HG03280 (cell line): ENCODE measurements at regions not wholly inside any gene's neighbourhood (a gene's known extent, or its start where the extent isn't known, plus 50 kb on each side); places are given as distances from the start of the nearest gene placed in this dataset.
"Not testable (repeated sequence)": the region's sequence is repeated elsewhere in the genome, so short reads cannot be mapped to it uniquely, and the experiment has no call there.

Experiments
- ATAC-seq: cut with Tn5 transposase; IDR thresholded peaks from one replicate; pipeline ENCODE4 v1.9.1; 2021; ENCODE audit warnings: mild to moderate bottlenecking, moderate library complexity; ENCODE audit not compliant: unreplicated experiment

DNA sequence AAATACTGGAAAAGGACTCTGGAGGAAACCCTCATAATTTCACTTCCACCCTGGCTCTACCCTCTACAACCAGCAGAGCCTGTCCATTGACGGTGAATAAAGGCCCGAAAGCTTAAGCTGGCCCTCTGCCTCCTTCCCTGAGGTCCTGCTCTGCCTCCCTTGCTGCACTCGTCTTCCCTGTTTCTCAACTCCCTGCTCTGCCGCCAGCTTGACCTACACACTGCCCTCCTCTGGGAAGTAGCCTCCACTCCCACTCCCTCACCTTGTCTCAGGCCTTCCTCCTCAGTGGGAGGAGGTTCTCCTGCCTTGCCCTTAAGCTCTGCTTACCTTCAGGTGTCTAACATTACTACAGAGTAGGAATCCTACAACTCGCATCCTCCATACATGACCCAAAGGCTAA lies 608.6 kb upstream of the NR3C2 start:
- no peak for ATAC-seq

GRCh38 chr4:149048451-149049143 lies 606.4 kb upstream of the NR3C2 start:
- no peak for ATAC-seq

GRCh38 chr4:149047368-149047767 lies 605.2 kb upstream of the NR3C2 start:
- no peak for ATAC-seq

- no peak for ATAC-seq
Observed at GRCh38 chr4:149045731-149046130, 603.5 kb upstream of the NR3C2 start.

DNA sequence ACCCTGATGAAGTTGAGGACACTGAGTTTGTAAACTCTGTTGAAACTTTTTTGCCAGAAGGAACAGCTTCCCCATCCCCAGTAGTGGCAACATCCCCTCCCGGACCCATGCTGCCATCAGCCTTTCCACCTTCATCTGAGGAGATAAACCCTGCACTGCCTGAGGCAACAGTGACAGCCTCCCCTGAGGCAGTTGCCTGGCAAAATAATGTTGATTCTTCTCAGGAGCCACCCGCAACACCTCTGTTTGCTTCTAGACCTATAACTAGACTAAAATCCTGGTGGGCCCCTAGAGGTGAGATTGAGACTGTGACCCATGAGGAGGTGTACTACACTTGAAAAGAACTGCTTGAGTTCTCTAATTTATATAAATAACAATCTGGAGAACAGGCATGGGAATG lies 597.6 kb upstream of the NR3C2 start:
- not testable (repeated sequence) for ATAC-seq

DNA sequence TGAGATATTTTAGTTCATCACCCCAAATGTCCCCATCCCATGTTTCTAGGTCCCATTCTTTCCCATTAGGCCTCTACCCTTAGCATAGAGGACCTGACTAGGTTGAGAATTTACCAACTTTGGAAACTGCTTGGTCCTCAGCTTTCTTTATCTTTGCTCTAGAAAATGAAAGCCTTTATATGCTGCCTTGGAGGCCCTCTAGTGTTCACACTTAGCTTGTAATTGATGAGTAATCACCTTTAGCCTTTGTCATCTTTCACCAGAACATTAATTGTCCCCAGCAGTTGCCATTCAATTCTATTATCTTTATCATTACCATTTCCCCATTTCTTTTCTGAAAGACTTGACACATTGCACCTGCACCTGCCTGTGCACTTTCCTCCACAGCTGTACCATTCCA lies 589.2 kb upstream of the NR3C2 start:
- ATAC-seq = peak; percentile 72

GRCh38 chr4:149029056-149029651 lies 586.9 kb upstream of the NR3C2 start:
- ATAC-seq = no peak

DNA sequence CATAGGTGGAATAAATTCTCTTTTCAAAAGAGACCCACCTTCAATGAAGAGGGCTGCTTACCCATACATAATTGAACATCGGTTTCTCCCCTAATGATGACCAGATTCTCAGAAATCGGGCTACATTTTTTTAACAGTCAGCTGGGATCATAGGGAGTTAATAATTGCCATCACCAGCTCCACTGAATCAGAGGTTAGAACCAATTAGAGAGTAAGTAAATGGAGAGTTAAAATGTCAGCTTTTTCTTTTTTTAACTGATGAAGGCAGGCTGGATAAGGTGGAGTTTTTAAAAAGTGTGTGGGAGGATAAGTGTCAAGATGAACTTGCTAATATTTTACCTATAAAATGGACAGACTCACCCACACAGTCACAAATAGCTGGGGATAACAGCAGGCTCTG lies 584.5 kb upstream of the NR3C2 start:
- no peak for ATAC-seq

DNA sequence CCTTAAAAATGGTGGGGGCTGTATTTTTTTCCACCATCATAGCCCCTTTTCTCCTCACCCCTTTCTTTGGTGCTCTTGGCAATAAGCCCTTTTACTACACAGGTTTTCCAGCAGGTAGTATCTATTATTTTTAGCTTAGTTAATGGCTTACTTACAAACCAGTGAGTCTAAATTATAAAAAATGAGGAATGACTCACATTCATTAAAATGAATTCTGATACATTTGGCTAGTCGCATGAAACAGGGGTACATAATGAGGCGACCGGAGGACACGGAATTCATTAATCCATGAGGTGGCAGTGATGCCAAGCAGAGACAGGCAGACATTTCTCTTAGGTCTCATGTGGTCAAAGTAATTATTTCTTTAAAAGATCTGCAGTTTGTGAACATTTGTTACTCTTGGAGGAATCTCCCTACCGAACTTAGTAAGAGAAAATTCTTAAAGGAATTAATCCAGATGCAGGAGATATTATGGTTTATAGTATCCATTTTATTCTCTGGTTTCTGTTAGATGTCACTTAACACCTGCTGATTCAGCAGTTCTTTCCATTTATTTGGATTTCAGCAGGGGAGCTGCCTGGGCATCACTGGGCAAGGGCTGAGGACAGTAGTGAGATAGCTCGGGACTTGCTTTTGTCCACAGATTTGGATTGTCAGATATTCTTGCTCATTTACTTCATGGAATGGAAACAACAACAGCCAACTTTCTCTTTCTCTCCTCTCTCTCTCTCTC lies 575.0 kb upstream of the NR3C2 start:
- no peak for ATAC-seq

GRCh38 chr4:149009223-149009622 lies 567.0 kb upstream of the NR3C2 start:
- no peak for ATAC-seq

- no peak for ATAC-seq
Observed at GRCh38 chr4:149008415-149009025, 566.3 kb upstream of the NR3C2 start.

DNA sequence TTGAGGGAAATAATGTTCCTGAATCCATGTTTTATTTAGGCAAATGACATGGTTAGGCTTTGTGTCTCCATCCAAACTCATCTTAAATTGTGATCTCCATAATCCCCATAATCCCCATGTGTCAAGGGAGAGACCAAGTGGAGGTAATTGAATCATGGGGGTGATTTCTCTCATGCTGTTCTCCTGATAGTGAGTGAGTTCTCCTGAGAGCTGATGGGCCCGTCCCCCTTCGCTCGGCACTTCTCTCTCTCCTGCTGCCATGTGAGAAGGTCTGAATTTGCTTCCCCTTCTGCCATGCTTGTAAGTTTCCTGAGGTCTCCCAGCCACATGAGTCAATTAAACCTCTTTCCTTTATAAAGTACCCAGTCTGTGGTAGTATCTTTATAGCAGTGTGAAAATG lies 563.0 kb upstream of the NR3C2 start:
- no peak for ATAC-seq

DNA sequence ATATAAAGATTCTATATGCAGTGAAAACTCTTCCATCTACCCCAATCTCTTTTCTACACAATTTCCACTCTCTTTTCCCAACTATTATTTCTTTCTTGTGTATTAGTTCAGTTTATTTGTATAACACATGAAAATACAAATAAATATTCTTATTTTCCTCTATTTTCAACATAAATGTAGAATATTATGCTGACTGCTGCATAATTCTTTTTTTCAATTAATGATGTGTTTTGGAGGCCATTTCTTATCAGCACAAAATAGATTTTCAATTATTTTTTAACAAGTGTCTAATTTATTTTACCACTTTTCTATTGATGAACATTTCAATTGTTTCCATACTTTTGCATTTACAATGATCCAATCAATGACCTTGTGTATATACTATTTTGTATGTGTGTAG lies 557.7 kb upstream of the NR3C2 start:
- no peak for ATAC-seq

DNA sequence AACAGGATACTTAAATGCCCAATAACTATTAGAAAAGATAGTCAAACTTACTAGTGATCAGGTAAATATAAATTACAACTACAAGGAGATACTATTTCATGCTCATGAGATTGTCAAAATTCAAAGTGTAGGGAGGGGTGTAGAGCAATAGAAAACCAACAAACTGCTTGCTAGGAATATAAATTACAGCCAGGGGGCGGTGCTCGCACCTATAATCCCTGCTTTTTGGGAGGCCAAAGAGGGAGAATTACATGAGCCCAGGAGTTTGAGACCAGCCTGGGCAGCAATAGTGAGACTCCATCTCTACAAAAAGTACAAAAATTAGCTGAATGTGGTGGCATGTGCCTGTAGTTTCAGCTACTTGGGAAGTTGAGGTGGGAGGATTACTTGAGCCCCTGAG lies 556.5 kb upstream of the NR3C2 start:
- ATAC-seq = no peak

DNA sequence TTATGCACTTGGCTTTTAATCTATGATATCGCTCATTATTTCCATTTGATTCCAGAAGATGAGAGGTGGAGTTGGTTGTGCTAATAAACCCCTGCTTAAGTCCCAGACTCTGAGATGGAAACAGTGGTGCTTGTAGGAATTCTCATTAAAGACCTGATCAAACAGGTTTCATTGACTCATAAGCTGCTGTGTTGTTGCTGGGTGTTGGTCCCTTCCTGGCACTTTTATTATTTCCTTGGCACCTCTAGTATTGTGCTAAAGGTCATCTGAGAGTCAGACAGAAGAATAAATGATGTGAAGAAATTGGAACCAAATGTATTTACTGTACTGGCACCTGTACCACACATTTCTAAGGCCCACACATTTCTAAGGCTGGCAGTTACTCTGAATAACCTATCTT lies 544.7 kb upstream of the NR3C2 start:
- no peak for ATAC-seq

DNA sequence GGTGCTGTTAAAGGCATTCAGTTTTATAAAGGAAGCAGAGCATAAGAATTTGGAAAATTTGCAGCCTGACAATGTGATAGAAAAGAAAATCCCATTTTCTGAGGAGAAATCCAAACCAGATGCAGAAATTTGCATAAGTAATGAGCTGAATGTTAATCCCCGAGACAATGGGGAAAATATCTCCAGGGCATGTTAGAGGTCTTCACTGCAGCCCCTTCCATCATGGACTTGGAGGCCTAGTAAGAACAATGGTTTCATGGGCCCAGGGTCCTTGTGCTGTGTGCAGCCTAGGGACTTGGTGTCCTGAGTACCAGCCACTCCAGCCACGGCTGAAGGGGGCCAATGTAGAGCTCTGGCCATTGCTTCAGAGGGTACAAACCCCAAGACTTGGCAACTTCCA lies 542.7 kb upstream of the NR3C2 start:
- no peak for ATAC-seq

- ATAC-seq = no peak
Observed at GRCh38 chr4:148982200-148982599, 540.0 kb upstream of the NR3C2 start.

DNA sequence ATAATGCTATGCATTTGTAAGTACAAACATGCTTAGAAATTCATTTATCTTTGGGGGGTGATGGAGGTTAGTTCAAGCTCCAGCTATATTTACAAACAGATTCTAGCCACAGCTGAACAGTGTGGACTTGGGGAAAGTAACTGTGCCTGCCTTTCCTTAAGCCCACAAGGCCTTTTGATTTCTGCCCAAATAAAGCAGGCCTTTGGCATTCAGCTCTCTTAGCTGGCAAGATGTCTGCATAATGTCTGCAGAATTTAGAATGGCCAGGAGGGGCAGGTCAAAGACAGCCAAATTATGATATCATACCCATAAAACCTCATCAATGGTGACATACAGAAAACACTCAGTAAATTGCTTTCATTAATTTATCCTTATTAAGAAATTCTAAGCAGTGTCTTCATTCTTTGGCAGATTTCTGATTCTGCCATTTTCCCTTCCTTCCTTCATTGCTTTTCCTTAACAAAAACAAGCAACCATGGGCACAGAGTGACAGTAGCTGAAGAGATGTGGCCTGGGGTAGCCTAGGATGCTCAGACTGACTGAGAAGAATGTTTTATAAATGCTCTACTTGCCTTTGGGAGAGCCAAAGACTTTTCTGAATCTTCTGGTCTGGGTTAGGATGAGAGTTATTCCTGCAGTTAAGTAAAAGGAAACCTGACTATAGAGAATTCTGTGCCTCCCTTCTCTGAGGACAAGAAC lies 538.7 kb upstream of the NR3C2 start:
- ATAC-seq = no peak

DNA sequence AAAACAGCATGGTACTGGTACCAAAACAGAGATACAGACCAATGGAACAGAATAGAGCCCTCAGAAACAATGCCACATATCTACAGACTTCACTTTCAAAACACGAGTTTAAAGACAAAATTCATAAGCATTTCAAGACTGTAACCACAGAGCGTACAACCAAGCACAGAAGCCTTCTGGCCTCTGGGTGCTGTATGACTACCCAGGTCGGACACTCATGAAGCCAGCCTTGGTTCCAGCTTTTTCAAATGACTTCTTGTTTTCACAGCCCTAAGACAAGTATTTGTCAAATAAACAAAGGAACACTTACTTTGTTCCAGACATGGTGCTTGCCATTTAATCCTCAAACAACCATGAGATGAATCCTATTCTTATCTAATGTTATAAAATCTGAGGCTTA lies 536.1 kb upstream of the NR3C2 start:
- no peak for ATAC-seq

GRCh38 chr4:148975464-148975863 lies 533.2 kb upstream of the NR3C2 start:
- no peak for ATAC-seq

GRCh38 chr4:148965080-148965479 lies 522.9 kb upstream of the NR3C2 start:
- no peak for ATAC-seq
